ENCODE measurements at regions not wholly inside any gene's neighbourhood (a gene's known extent, or its start where the extent isn't known, plus 50 kb on each side); places are given as distances from the start of the nearest gene placed in this dataset.

DNA sequence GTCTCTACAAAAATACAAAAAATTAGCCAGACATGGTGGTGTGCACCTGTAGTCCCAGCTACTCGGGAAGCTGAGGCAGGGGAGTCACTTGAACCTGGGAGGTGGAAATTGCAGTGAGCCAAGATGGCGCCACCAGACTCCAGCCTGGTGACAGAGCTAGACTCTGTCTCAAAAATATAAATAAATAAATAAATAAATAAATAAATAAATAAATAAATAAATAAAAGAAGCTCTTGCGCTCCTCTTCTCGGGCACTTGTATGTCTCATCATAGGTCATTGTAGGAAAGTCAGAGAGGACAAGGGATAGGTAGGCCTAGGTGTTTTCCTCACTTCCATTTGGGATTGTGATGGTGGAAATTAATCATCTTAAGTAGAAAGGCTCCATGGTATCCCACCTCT lies 252.8 kb downstream of the PIK3R1 start:
- Histone ChIP-seq H3K27ac (ENCODE audit: low read depth) (no peak overlapping the region), H3K79me2 (replicated peaks; ENCODE audit: insufficient read depth) (no peaks in the 10 kb centered on the region), H3K27me3 (ENCODE audit: insufficient read depth) (no peaks in the 10 kb centered on the region), H3K36me3 (ENCODE audit: insufficient read depth) (no peaks in the 10 kb centered on the region), H3K4me3 (no peak overlapping the region), H3K4me2 (no peak overlapping the region), H3K4me1 (ENCODE audit: insufficient read depth) (no peaks in the 10 kb centered on the region), H3K9me2 (ENCODE audit: insufficient read depth) (0 out of 2 replicates have a peak, but pooled peaks cover 16% of the 10 kb centered on the region), H4K20me1 (replicated peaks; ENCODE audit: insufficient read depth) (no peaks in the 10 kb centered on the region), H2AFZ (no peak overlapping the region), H3F3A (replicated peaks; ENCODE audit: low read depth) (no peaks in the 10 kb centered on the region)
- Mint-ChIP-seq H3K27me3 (ENCODE audit: insufficient read depth, low read depth, poor library complexity) (no peaks in the 10 kb centered on the region), H3K36me3 (ENCODE audit: low read depth) (no peaks in the 10 kb centered on the region; the same call in 2 of the 3 replicates), H3K4me1 (no peaks in the 10 kb centered on the region), H3K9me3 (no peaks in the 10 kb centered on the region), H3K27ac (no peak overlapping the region), H3K4me3 (no peak overlapping the region)
- DNase-seq (ENCODE audit: low spot score) (no peak), ATAC-seq (no peak)
- TF ChIP-seq POLR2AphosphoS5 (IDR thresholded peaks at IDR 0.05; ENCODE audit: low read depth) (no peak), ETS1 (IDR thresholded peaks at IDR 0.05) (no peak), ZNF114 (CRISPR knock-in tag; IDR thresholded peaks at IDR 0.05) (no peak), ZNF331 (CRISPR knock-in tag; IDR thresholded peaks at IDR 0.05; ENCODE audit: low read depth) (no peak), REST (IDR thresholded peaks at IDR 0.05; ENCODE audit: unreplicated experiment) (no peak), JUNB (IDR thresholded peaks at IDR 0.05; ENCODE audit: unreplicated experiment) (no peak), NANOG (IDR thresholded peaks at IDR 0.05; ENCODE audit: borderline replicate concordance) (no peak), CREB1 (CRISPR knock-in tag; IDR thresholded peaks at IDR 0.05; ENCODE audit: low read depth) (no peak), EZH2phosphoT487 (IDR thresholded peaks at IDR 0.05; ENCODE audit: unreplicated experiment) (no peak), EZH2 (IDR thresholded peaks at IDR 0.05; ENCODE audit: low read depth, unreplicated experiment) (no peak), STAT1 (IDR thresholded peaks at IDR 0.05; ENCODE audit: unreplicated experiment) (no peak)
- TF ChIP-seq, protein P1, sequence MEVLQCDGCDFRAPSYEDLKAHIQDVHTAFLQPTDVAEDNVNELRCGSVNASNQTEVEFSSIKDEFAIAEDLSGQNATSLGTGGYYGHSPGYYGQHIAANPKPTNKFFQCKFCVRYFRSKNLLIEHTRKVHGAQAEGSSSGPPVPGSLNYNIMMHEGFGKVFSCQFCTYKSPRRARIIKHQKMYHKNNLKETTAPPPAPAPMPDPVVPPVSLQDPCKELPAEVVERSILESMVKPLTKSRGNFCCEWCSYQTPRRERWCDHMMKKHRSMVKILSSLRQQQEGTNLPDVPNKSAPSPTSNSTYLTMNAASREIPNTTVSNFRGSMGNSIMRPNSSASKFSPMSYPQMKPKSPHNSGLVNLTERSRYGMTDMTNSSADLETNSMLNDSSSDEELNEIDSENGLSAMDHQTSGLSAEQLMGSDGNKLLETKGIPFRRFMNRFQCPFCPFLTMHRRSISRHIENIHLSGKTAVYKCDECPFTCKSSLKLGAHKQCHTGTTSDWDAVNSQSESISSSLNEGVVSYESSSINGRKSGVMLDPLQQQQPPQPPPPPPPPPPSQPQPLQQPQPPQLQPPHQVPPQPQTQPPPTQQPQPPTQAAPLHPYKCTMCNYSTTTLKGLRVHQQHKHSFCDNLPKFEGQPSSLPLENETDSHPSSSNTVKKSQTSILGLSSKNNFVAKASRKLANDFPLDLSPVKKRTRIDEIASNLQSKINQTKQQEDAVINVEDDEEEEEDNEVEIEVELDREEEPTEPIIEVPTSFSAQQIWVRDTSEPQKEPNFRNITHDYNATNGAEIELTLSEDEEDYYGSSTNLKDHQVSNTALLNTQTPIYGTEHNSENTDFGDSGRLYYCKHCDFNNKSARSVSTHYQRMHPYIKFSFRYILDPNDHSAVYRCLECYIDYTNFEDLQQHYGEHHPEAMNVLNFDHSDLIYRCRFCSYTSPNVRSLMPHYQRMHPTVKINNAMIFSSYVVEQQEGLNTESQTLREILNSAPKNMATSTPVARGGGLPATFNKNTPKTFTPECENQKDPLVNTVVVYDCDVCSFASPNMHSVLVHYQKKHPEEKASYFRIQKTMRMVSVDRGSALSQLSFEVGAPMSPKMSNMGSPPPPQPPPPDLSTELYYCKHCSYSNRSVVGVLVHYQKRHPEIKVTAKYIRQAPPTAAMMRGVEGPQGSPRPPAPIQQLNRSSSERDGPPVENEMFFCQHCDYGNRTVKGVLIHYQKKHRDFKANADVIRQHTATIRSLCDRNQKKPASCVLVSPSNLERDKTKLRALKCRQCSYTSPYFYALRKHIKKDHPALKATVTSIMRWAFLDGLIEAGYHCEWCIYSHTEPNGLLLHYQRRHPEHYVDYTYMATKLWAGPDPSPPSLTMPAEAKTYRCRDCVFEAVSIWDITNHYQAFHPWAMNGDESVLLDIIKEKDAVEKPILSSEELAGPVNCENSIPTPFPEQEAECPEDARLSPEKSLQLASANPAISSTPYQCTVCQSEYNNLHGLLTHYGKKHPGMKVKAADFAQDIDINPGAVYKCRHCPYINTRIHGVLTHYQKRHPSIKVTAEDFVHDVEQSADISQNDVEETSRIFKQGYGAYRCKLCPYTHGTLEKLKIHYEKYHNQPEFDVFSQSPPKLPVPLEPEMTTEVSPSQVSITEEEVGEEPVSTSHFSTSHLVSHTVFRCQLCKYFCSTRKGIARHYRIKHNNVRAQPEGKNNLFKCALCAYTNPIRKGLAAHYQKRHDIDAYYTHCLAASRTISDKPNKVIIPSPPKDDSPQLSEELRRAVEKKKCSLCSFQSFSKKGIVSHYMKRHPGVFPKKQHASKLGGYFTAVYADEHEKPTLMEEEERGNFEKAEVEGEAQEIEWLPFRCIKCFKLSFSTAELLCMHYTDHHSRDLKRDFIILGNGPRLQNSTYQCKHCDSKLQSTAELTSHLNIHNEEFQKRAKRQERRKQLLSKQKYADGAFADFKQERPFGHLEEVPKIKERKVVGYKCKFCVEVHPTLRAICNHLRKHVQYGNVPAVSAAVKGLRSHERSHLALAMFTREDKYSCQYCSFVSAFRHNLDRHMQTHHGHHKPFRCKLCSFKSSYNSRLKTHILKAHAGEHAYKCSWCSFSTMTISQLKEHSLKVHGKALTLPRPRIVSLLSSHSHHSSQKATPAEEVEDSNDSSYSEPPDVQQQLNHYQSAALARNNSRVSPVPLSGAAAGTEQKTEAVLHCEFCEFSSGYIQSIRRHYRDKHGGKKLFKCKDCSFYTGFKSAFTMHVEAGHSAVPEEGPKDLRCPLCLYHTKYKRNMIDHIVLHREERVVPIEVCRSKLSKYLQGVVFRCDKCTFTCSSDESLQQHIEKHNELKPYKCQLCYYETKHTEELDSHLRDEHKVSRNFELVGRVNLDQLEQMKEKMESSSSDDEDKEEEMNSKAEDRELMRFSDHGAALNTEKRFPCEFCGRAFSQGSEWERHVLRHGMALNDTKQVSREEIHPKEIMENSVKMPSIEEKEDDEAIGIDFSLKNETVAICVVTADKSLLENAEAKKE (CRISPR knock-in tag; IDR thresholded peaks at IDR 0.05): no peak
- TF ChIP-seq, protein P2, sequence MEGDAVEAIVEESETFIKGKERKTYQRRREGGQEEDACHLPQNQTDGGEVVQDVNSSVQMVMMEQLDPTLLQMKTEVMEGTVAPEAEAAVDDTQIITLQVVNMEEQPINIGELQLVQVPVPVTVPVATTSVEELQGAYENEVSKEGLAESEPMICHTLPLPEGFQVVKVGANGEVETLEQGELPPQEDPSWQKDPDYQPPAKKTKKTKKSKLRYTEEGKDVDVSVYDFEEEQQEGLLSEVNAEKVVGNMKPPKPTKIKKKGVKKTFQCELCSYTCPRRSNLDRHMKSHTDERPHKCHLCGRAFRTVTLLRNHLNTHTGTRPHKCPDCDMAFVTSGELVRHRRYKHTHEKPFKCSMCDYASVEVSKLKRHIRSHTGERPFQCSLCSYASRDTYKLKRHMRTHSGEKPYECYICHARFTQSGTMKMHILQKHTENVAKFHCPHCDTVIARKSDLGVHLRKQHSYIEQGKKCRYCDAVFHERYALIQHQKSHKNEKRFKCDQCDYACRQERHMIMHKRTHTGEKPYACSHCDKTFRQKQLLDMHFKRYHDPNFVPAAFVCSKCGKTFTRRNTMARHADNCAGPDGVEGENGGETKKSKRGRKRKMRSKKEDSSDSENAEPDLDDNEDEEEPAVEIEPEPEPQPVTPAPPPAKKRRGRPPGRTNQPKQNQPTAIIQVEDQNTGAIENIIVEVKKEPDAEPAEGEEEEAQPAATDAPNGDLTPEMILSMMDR (conservative IDR thresholded peaks at IDR 0.05; ENCODE audit: low read depth in 2 of 2): no peak

Measured in GM23338 (cell line).